DMS153 (cell line): ENCODE measurements at regions not wholly inside any gene's neighbourhood (a gene's known extent, or its start where the extent isn't known, plus 50 kb on each side); places are given as distances from the start of the nearest gene placed in this dataset.

Experiments
- DNase-seq: peaks from one replicate; lab custom pipeline; 2025; lab: John Stamatoyannopoulos, UW

DNA sequence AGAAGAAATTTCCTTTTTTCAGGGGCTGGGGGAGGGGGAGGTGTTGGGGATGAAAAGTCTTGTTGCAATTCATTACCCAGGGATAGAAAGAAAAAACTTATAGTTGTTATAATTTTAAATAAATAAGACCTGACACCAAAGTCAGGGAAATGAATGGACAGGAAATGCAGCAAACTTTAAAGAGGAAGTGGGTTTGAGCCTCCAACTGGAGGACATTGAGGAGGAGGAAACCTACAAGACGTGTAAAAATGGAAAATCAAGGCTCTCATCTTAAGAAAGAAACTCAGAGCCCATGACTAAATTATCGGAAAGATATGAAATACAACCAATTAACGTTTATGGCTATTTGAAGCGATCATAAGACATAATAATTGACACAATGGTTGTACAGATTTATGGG, 54.4 kb downstream of the NIBAN1 start:
- peak; percentile 29 for DNase-seq

DNA sequence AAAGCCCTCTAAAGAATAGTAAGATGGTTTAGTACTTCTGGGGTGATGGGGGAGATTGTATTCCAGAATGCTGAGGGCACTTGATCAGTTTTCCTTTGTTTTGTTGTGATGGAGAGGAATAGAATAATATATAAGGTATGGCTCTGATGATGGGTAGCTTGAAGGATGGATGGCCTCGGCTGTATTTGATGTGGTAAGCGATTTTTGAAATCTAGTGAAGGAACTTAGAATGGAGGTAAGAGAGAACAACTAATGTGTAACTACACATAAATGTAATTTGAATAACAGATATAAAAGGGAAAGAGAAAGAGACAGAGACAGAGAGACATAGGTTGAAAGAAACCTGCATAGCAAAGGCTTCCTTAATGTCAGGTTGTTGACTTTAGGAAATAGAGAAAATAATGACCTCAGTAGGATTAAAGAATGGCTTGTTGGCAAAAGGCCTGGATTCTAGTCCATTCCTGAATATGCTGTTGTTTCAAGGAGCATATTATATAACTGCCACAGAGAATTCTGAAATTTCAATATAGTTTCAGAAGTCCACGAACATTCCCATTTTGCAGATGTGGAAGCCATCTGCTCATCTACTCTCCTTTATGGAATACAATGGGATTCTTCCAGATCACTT, 58.7 kb downstream of the NIBAN1 start:
- peak; percentile 25 for DNase-seq

DNA sequence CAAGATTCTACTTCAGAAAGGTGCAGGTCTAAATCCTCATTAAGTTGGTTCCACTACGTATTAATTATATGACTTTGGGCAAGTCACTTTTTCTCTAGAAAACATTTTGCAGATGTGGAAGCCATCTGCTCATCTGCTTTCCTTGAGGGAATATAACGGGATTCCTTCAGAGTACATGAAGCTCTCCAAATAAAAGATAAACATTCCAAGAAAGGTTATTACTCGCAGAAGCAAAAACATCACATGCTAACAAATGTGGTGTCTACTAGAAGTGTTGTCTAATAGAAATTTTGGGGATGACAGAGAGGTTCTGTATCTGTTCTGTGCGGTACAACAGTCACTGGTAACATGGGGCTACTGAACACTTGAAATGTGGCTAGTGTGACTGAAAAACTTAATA, 60.2 kb downstream of the NIBAN1 start:
- DNase-seq, result no peak

DNA sequence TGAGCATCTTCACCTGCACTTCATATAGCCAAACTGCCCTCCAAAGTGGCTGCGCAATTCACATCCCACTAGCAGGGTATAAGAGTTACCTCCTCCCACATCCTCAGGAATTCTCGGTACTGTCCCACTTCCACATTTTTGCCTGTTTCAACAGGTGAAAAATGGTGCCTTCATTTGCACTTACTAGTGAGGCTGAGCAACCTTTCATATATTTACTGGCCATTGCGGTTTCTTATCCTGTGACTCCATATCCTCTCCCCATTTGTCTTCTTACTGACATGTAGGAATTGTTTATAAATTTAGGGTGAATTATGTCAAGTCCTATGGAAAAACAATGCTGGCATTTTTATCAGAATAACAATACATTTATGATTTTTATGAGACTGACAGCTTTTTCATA, 61.9 kb downstream of the NIBAN1 start:
- no peak for DNase-seq

DNA sequence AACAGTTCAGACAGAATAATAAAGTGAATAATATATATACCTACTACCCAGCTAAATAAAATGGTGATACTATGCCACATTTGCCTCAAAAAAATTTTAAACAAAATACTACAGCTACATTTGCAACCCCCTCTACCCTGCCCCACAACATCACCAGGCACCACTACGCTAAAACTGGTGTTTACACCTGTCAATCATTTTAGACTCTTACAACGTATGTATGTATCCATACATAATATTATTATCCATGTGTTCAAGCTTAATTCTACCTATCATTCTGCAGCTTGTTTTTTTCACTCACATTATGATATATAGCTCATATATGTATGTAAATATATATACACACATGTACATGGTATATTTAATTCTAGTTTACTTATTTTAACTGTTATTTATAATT, 62.5 kb downstream of the NIBAN1 start:
- no peak for DNase-seq

GRCh38 chr1:184911103-184911745, 63.1 kb downstream of the NIBAN1 start:
- no peak for DNase-seq

DNA sequence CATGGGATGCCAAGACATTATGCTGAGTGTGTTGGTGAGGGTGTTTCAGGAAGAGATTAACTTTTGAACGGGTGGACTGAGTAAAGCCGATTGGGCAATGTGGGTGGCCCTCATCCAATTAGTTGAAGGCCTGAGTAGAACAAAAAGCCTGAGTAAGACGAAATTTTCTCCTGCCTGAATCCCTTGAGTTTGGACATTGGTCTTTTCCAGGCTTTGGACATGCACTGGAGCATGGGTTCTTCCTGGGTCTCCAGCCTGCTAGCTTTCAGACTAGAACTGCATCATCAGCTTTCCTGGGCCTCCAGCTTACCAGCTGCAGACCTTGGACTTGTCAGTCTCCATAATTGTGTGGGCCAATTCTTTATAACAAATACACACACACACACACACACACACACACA, 63.6 kb downstream of the NIBAN1 start:
- DNase-seq, result no peak

GRCh38 chr1:184910005-184910404, 64.3 kb downstream of the NIBAN1 start:
- no peak for DNase-seq

- DNase-seq, result no peak
These were observed 65.3 kb downstream of the NIBAN1 start for GRCh38 chr1:184909019-184909418.

DNA sequence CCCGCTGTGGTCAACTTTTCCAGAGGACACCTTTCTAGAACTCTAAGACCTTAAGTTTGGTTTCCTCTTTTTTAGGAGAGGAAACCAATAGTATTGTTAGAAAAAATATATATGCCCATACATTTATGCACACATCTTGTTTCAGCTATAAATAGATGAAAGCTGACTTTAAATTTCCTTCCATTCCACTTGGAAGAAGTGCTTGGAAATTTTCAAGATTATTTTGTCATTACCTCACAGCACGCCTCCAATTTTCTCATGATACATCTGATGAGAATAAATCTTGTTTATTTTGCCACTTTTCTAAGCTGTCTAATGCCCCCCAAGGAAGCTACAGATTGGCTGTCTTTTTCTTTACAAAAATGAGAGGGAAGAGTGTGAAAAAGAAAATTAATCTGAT, 65.8 kb downstream of the NIBAN1 start:
- DNase-seq, result no peak

DNA sequence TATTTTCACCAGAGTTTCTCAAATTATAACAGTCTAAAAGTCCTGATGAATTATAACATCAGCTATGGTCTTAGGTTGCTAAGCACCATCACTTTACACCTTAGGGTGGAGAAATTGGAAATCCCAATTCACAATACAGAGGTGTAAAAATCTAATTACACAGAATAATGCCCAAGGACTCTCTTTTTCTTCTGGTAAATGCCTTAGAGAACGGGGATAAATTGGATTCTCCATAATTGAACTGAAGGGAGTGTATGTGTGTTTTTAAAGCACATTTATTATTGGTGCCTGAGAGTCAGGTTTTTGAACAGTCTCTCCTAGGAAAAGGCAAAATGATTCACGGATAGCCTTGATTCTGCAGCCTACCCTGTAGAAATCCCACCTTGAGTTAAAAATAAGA, 66.8 kb downstream of the NIBAN1 start:
- no peak for DNase-seq

GRCh38 chr1:184906761-184907160, 67.5 kb downstream of the NIBAN1 start:
- no peak for DNase-seq

- peak; percentile 97 for DNase-seq
These were observed 68.5 kb downstream of the NIBAN1 start for GRCh38 chr1:184905601-184906322.

DNA sequence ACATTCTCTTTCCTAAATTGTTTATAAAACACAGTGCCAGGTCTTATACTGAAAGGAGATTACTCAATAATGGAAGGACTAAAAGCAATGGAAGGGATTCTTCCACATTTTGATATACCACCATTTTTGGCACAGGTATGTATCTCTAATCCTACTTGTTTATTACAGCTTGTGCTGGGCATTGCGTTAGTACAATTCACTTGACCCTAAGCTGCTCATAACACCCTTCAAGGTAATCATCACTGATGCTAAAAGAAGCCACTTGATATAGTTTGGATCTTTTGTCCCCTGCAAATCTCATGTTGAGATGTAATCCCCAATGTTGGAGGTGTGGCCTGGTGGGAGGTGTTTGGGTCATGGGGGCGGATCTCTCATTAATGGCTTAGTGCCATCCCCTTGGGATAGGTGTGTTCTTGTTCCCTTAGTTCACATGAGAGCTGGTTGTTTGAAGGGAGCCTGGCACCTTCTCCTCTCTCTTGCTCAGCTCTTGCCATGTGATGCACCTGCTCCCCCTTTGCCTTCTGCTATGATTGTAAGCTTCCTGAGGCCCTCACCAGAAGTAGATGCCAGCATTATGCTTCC, 71.1 kb downstream of the NIBAN1 start:
- DNase-seq, result no peak

DNA sequence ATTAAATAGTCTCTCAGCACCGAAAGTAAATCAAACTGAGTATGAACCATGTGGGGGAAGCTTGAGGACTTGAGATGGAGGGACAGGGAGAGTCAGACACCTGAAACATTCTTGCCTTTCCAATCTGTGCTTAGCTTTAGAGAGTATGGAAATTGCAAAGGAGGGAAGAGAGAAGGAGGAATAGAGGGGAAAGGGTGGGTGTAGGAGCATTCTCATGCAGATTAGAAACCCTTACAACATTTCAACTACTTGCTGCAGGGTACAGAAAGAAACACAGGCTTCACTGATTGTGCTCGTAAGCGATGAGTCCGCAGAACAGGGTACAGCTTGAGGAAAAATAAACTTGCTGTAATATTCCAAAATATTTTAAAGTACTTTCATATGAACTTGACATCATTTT, 73.8 kb downstream of the NIBAN1 start:
- DNase-seq, result no peak

GRCh38 chr1:184896000-184896399, 78.3 kb downstream of the NIBAN1 start:
- no peak for DNase-seq

- DNase-seq, result no peak
These were observed 79.2 kb downstream of the NIBAN1 start for GRCh38 chr1:184895086-184895485.

- DNase-seq, result no peak
These were observed 80.6 kb downstream of the NIBAN1 start for GRCh38 chr1:184893695-184894094.

DNA sequence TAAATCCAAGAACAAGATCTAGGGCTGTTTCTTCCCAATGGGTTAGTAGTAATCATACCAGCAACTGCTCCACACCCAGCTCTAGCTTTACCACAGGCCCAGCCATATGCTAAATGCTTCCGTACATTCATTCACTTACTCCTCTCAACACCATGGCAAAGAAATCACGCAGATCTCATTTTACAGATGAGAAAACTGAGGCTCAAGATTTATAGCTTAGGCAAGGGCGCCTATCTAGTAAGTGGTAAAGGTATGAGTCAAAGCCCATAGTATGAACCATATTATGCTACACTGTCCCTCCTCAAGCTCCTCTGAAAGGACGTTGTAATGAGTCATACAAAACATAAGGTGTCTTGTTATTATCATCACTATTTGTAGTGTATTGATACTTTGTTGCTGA, 82.2 kb downstream of the NIBAN1 start:
- no peak for DNase-seq

GRCh38 chr1:184891440-184891839, 82.9 kb downstream of the NIBAN1 start:
- no peak for DNase-seq

GRCh38 chr1:184890539-184890973, 83.8 kb downstream of the NIBAN1 start:
- no peak for DNase-seq

- no peak for DNase-seq
These were observed 84.4 kb downstream of the NIBAN1 start for GRCh38 chr1:184889902-184890301.

GRCh38 chr1:184889166-184889565, 85.1 kb downstream of the NIBAN1 start:
- no peak for DNase-seq
